K562 (cell line): ENCODE measurements at regions not wholly inside any gene's neighbourhood (a gene's known extent, or its start where the extent isn't known, plus 50 kb on each side); places are given as distances from the start of the nearest gene placed in this dataset.

Experiments
- E2F3 ChIP-seq: fragments of 250-450 bp; sonication (Bioruptor Pico); IDR thresholded peaks from 2 replicates; pipeline ENCODE4 v1.4.0; 2020; ENCODE audit warnings: mild to moderate bottlenecking
- HDAC2 ChIP-seq: fragments of 450-650 bp; IDR thresholded peaks from 2 replicates; pipeline ENCODE4 v1.6.1; 2016; ENCODE audit warnings: mild to moderate bottlenecking
- MYNN ChIP-seq, 2 experiments: sonication (generic); formaldehyde crosslinking in 1 of 2; IDR thresholded peaks; 2 replicates each; pipeline versions ENCODE4 v1.5.0 to v1.6.1; 2016 to 2020; ENCODE audit warnings: antibody characterized with exemption in 1 of 2, missing genetic modification reagents in 1 of 2
- SP2 ChIP-seq: IDR thresholded peaks from 2 replicates; pipeline ENCODE4 v1.6.1; 2011; ENCODE audit warnings: mild to moderate bottlenecking, low read depth, low read length, moderate library complexity; ENCODE audit not compliant: poor library complexity, severe bottlenecking; ENCODE audit errors: extremely low read depth
- ZFP36 ChIP-seq: fragments of 150-350 bp; IDR thresholded peaks from 2 replicates; pipeline ENCODE4 v1.6.1; 2018; ENCODE audit warnings: low read length, low read depth; ENCODE audit not compliant: partially characterized antibody
- TF ChIP-seq, protein P1 (sequence below): IDR thresholded peaks from 2 replicates; pipeline ENCODE4 v1.6.1; 2012; ENCODE audit warnings: low read depth, low read length, improper control_type of control experiment, borderline replicate concordance
- TF ChIP-seq, protein P2 (sequence below): sonication (generic); formaldehyde crosslinking; IDR thresholded peaks from 2 replicates; pipeline ENCODE4 v1.8.0; 2022; ENCODE audit warnings: mild to moderate bottlenecking, missing genetic modification reagents
- TF ChIP-seq, protein P3 (sequence below): fragments of 450-650 bp; IDR thresholded peaks from 2 replicates; pipeline ENCODE4 v1.7.0; 2016; ENCODE audit warnings: borderline replicate concordance

DNA sequence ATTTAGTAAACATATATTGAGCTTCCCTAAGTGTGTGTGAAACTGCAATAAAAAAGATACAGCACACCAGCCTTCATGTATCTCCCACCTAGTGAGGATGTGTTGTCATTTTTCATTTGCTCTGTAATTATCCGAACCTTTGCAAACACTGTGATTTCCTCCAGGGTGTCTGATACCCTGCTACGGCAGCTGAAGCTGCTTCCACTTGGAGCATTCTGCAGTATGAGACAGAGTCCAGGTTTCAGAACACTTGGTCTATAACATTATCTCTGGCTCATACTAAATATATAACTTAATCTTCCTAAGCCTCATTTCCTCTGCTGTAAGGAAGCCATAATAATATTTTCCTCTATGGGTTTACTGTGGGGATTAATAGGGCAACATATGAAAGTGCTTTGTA lies 1338.1 kb upstream of the SLC10A2 start (continued):
- TF ChIP-seq, protein P1, sequence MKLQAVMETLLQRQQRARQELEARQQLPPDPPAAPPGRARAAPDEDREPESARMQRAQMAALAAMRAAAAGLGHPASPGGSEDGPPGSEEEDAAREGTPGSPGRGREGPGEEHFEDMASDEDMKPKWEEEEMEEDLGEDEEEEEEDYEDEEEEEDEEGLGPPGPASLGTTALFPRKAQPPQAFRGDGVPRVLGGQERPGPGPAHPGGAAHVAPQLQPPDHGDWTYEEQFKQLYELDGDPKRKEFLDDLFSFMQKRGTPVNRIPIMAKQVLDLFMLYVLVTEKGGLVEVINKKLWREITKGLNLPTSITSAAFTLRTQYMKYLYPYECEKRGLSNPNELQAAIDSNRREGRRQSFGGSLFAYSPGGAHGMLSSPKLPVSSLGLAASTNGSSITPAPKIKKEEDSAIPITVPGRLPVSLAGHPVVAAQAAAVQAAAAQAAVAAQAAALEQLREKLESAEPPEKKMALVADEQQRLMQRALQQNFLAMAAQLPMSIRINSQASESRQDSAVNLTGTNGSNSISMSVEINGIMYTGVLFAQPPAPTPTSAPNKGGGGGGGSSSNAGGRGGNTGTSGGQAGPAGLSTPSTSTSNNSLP: no peak
- TF ChIP-seq MYNN (IDR thresholded peaks at IDR 0.05) (no peak), MYNN (CRISPR knock-in tag; IDR thresholded peaks at IDR 0.05) (no peak), SP2 (no peak), ZFP36 (no peak), HDAC2 (no peak), E2F3 (CRISPR knock-in tag) (no peak)
- TF ChIP-seq, protein P2, sequence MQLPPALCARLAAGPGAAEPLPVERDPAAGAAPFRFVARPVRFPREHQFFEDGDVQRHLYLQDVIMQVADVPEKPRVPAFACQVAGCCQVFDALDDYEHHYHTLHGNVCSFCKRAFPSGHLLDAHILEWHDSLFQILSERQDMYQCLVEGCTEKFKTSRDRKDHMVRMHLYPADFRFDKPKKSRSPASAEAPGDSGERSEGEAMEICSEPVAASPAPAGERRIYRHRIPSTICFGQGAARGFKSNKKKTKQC (CRISPR knock-in tag): no peak
- TF ChIP-seq, protein P3, sequence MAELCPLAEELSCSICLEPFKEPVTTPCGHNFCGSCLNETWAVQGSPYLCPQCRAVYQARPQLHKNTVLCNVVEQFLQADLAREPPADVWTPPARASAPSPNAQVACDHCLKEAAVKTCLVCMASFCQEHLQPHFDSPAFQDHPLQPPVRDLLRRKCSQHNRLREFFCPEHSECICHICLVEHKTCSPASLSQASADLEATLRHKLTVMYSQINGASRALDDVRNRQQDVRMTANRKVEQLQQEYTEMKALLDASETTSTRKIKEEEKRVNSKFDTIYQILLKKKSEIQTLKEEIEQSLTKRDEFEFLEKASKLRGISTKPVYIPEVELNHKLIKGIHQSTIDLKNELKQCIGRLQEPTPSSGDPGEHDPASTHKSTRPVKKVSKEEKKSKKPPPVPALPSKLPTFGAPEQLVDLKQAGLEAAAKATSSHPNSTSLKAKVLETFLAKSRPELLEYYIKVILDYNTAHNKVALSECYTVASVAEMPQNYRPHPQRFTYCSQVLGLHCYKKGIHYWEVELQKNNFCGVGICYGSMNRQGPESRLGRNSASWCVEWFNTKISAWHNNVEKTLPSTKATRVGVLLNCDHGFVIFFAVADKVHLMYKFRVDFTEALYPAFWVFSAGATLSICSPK: no peak
